AG10803 (cell line): ENCODE measurements at regions not wholly inside any gene's neighbourhood (a gene's known extent, or its start where the extent isn't known, plus 50 kb on each side); places are given as distances from the start of the nearest gene placed in this dataset.

Experiments
- DNase-seq: peaks from one replicate; pipeline ENCODE4 v3.0.0; 2010; ENCODE audit warnings: low read depth
- H3K4me3 ChIP-seq: 2 replicates; pipeline ENCODE4 v1.5.1; 2011; ENCODE audit warnings: mild to moderate bottlenecking, low read length, control low read depth
- TF ChIP-seq, protein P1 (sequence below): conservative IDR thresholded peaks from 2 replicates; pipeline ENCODE4 v1.5.1; 2011; ENCODE audit warnings: mild to moderate bottlenecking, low read length, control low read depth, inconsistent platforms

DNA sequence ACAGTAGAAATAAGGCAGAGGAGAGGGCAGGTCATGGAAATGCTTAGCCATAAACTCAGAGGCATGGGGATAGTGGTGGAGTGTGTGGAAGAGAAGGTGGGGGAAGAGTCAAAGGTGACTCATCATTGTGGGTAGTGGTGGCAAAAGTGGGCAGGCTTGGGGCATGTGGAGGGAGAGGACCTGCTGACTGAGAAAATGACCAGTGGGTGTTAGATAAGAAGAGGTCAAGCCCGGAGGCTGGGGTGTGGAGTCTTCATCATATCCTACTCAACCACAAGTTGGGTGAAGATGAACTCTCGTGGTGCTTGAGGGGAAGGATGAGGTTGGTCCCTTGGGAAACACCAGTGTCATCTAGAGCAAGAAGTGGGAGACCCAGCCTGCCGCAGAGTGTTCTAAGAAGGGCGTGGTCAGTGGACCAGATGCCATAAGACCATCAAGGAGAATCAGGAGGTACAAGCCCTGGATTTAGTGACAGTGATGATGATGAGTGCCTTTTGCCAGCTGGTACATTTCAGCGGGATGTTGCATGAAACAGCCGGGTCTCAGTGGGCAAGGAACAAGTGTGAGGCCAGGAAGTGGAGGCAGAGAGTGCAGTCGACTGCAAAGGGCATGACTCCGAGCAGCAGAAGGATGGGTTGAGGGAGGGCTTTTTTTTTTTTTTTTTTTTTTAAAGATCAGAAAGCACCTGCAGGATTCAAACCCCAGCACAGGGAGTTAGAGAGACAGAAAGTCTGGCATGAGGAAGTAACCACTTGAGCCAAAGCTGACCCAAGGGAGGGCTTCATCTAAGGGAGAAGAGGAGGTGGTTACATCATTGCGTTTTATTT is 122.6 kb upstream of the SPRED2 start:
- TF ChIP-seq, protein P1, sequence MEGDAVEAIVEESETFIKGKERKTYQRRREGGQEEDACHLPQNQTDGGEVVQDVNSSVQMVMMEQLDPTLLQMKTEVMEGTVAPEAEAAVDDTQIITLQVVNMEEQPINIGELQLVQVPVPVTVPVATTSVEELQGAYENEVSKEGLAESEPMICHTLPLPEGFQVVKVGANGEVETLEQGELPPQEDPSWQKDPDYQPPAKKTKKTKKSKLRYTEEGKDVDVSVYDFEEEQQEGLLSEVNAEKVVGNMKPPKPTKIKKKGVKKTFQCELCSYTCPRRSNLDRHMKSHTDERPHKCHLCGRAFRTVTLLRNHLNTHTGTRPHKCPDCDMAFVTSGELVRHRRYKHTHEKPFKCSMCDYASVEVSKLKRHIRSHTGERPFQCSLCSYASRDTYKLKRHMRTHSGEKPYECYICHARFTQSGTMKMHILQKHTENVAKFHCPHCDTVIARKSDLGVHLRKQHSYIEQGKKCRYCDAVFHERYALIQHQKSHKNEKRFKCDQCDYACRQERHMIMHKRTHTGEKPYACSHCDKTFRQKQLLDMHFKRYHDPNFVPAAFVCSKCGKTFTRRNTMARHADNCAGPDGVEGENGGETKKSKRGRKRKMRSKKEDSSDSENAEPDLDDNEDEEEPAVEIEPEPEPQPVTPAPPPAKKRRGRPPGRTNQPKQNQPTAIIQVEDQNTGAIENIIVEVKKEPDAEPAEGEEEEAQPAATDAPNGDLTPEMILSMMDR: no peak

DNA sequence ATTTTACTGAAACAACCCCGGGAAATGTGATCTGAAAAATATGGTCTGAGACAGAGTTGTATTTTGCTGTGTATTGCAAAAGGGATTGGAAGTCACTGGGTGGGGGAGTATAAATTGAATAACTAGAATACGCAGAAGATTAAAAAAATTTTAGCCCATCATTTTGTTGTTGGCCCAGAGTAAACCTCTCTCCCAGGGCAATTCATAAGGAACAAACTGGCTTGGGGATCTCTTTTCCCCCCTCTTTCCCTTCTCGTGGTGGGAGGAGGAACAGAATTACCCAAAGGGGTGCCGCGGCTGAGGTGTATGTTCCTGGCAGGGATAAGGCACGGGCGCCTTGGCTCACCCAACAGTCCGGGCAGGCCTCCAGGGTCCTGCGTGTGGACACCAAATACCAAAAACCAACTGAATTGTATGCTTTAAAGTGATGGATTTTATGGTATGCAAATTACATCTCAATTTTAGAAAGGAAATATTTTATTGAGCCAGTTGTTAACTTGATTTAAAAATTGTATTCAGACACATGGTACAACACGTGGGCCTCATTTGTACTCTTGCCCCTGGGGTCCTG is 121.2 kb upstream of the SPRED2 start:
- no peak overlapping the region for H3K4me3 ChIP-seq
- TF ChIP-seq, protein P1: no peak
- DNase-seq: no peak

More for the DNA sequence above, 122.6 kb upstream of the SPRED2 start:
- no peak for DNase-seq
- no peak overlapping the region for H3K4me3 ChIP-seq

DNA sequence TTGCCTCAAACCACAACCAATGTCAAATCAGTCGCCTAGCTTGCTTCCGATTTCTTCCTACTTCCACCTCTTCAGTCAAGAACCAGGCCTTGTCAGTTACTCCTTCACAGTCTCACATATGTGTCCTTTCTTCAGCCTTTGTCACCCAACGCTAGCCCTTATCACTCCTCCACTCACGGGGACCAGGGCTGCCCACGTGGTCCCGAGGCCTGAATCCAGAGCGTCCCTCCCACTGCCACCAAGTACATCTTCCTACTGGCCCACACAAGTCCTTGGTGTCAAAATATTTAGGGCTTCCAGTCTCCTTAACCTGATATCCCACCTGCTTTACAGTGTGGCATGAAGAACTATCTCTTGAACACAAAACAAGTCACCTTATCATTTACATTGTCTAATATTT is 119.1 kb upstream of the SPRED2 start:
- H3K4me3 ChIP-seq: no peak overlapping the region
- DNase-seq: no peak
- TF ChIP-seq, protein P1: no peak

DNA sequence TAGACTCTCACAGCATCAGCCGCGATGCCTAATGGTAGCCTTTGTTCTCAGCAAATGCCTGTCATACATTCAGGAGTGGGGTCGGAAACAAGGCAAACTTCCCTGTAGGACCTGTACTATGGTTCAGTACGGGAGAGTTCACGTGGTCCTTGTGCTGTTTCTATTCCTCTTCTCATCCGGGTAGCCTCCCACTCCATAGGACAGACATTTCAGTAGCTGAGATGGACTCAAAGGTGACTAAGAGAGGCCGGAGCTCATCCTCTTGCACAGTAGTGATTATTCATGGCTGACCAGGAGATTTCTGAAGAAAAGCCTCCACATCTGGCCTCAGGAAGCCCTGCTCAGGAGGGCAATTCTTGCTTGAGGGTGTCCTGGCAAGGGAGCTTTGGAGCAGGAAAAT is 117.8 kb upstream of the SPRED2 start:
- TF ChIP-seq, protein P1: no peak
- no peak for DNase-seq
- H3K4me3 ChIP-seq: no peak overlapping the region

DNA sequence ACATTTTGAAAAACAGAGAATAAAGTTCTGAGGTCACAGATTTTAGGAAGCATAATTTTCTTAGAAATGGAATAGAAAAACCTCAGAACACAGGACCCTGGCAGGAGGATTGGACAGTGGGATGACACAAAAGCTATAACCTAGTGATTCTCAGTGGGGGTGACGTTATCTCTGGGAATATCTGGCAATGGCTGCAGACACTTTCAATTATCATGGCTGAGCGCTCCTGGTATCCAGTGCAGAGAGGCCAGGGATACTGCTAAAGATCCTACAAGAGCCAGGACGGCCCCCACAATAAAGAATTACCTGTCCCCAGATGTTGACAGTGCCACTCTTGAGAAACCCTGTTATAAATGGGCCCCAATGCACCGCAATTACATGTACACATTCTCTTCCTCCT is 117.2 kb upstream of the SPRED2 start:
- TF ChIP-seq, protein P1: no peak
- H3K4me3 ChIP-seq: no peak overlapping the region
- DNase-seq: no peak

DNA sequence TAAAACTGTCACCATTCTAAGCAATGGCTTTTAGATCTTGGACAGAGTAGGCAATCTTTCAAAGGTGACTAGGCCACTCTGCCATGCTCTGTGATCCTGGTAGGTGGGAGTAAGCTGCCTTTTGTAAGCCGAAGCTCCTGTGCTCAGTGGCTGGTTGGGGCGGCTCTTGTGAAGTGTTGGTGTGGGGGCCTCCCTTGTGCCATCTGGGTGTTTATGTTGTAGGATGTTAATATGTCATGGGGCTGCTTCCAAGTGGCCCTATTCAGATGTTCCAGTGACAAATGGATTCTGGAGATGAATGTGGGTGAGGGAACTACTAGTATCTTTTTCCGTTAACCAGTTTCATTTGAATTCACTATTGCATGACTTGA is 116.8 kb upstream of the SPRED2 start:
- TF ChIP-seq, protein P1: no peak
- no peak overlapping the region for H3K4me3 ChIP-seq
- no peak for DNase-seq
